ENCODE measurements at regions not wholly inside any gene's neighbourhood (a gene's known extent, or its start where the extent isn't known, plus 50 kb on each side); places are given as distances from the start of the nearest gene placed in this dataset.

DNA sequence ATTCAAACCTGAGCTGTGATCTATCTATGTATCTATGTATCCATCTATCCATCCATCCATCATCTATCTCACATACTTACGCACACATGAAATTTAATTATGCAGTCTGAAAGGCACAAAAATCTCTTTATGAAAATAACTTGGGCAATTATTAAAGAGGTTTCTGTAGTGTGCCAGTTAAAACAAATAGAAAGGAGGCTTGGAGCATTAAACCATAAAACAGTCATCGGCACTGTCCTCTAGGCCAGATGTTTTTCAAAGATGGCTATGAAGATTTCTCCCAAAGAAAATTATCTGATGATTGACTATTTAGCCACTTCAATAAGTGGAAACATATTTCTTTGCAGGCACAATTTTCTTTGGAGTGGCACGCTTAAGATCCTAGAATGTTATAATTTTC is 392.5 kb upstream of the RPS23 start:
- Histone ChIP-seq H4K8ac (ENCODE audit: extremely low read depth, insufficient read depth, low read length) (no peak overlapping the region), H3K4me1 (replicated peaks in 1 of 4; ENCODE audit: control insufficient read depth in 3 of 4, insufficient read depth in 4 of 4, low read length in 3 of 4) (no peaks in the 10 kb centered on the region), H4K91ac (replicated peaks; ENCODE audit: insufficient read length, low read length) (no peak overlapping the region), H2BK12ac (ENCODE audit: low read depth, low read length) (no peak overlapping the region), H3K4ac (replicated peaks; ENCODE audit: insufficient read length, low read depth, low read length) (no peak overlapping the region), H2BK20ac (ENCODE audit: low read length) (no peak overlapping the region), H3K18ac (ENCODE audit: extremely low read depth, low read length) (no peak overlapping the region), H3K23ac (ENCODE audit: insufficient read length) (no peak overlapping the region), H3K27ac (ENCODE audit: low read depth, low read length) (no peak overlapping the region), H3K79me2 (ENCODE audit: control insufficient read depth in 1 of 2, insufficient read depth in 2 of 2, low read length in 2 of 2) (no peaks in the 10 kb centered on the region), H3K23me2 (ENCODE audit: low read depth, low read length) (no peaks in the 10 kb centered on the region), H3K79me1 (ENCODE audit: low read depth, low read length) (no peaks in the 10 kb centered on the region), H4K20me1 (replicated peaks in 1 of 2; ENCODE audit: control insufficient read depth in 1 of 2, insufficient read depth in 2 of 2, low read length in 2 of 2) (no peaks in the 10 kb centered on the region), H3K14ac (ENCODE audit: insufficient read length) (no peak overlapping the region), H3K36me3 (ENCODE audit: control insufficient read depth in 2 of 4, insufficient read depth in 4 of 4, low read length in 3 of 4) (no peaks in the 10 kb centered on the region), H2BK5ac (ENCODE audit: low read depth, low read length) (no peak overlapping the region), H3K56ac (replicated peaks; ENCODE audit: insufficient read length, low read depth, low read length) (no peak overlapping the region), H2AK5ac (ENCODE audit: low read depth, low read length) (no peak overlapping the region), H3K27me3 (replicated peaks in 1 of 4; ENCODE audit: control insufficient read depth in 3 of 4, extremely low read depth in 1 of 4, insufficient read depth in 3 of 4, low read length in 3 of 4) (peaks cover 0 to 1% (median 0%) of the 10 kb centered on the region in 4 experiments; a peak in 1 of 7 replicates), H3K4me3 (ENCODE audit: extremely low read depth in 1 of 4, insufficient read depth in 2 of 4, low read depth in 3 of 4, low read length in 4 of 4) (no peak overlapping the region), H4K5ac (ENCODE audit: insufficient read length, low read depth, low read length) (no peak overlapping the region), H2BK15ac (ENCODE audit: low read length) (no peak overlapping the region), H3K9me3 (ENCODE audit: insufficient read depth in 2 of 2, low read depth in 1 of 2, low read length in 1 of 2) (no peaks in the 10 kb centered on the region), H3K9ac (replicated peaks in 1 of 4; ENCODE audit: extremely low read depth in 1 of 4, low read depth in 3 of 4, low read length in 3 of 4) (no peak overlapping the region), H2AFZ (ENCODE audit: low read length) (no peak overlapping the region), H2BK120ac (replicated peaks; ENCODE audit: low read depth, low read length) (no peak overlapping the region), H3K4me2 (ENCODE audit: insufficient read depth in 1 of 2, low read depth in 2 of 2, low read length in 2 of 2) (no peak overlapping the region)
- 92% methylated on average over 3 of the region's 3 CpGs; no CpG with 5 or more reads in 1 of the 2 experiments for WGBS, 2 experiments (ENCODE audit: extremely low coverage in 1 of 2, insufficient coverage in 1 of 2, insufficient read length in 1 of 2, insufficient replicate concordance in 2 of 2, low coverage in 1 of 2, low lambda C conversion rate in 2 of 2, missing lambda C conversion rate in 1 of 2)
- DNase-seq (ENCODE audit: low read depth in 1 of 2, low spot score in 2 of 2) (no peak), FAIRE-seq (no peak)
- TF ChIP-seq SP1 (IDR thresholded peaks at IDR 0.05; ENCODE audit: low read depth, low read length), result no peak
- no peak for TF ChIP-seq GTF2F1 (IDR thresholded peaks at IDR 0.05; ENCODE audit: borderline replicate concordance, low read depth, low read length)
- TF ChIP-seq KDM1A (IDR thresholded peaks at IDR 0.05; ENCODE audit: borderline replicate concordance, low read length), result no peak
- TF ChIP-seq RNF2 (IDR thresholded peaks at IDR 0.05; ENCODE audit: borderline replicate concordance, low read depth, low read length, missing control alignments, poor library complexity, severe bottlenecking), result no peak
- no peak for TF ChIP-seq TAF1 (IDR thresholded peaks at IDR 0.05; ENCODE audit: low read depth, low read length)
- TF ChIP-seq E2F6 (IDR thresholded peaks at IDR 0.05), result no peak
- no peak for TF ChIP-seq HDAC2 (IDR thresholded peaks at IDR 0.05; ENCODE audit: borderline replicate concordance in 1 of 2, low read depth in 2 of 2, low read length in 2 of 2)
- TF ChIP-seq SIX5 (IDR thresholded peaks at IDR 0.05; ENCODE audit: low read depth, low read length), result no peak
- TF ChIP-seq SIN3A (conservative IDR thresholded peaks at IDR 0.05 in 1 of 2, IDR thresholded peaks at IDR 0.05 in 1 of 2; ENCODE audit: low read depth in 1 of 2, low read length in 2 of 2), result no peak
- no peak for TF ChIP-seq CHD2 (IDR thresholded peaks at IDR 0.05; ENCODE audit: low read length)
- ChIA-PET POLR2A (ENCODE audit: partially characterized antibody) (no interaction called here), CTCF (ENCODE audit: partially characterized antibody) (interaction anchor here (1.0 to 1.2 kb wide), 2 partner anchors 11 to 922 kb away, joined by 3 to 4 read pairs; no protein-coding TSS in a partner anchor)

Measured in H1 (cell line).